ENCODE measurements at regions not wholly inside any gene's neighbourhood (a gene's known extent, or its start where the extent isn't known, plus 50 kb on each side); places are given as distances from the start of the nearest gene placed in this dataset.

GRCh38 chr15:45842151-45842550 lies 207.3 kb downstream of the SQOR start:
- TF ChIP-seq GATA2 (IDR thresholded peaks at IDR 0.05; ENCODE audit: low read depth, low read length) (no peak), GATA3 (IDR thresholded peaks at IDR 0.05; ENCODE audit: low read depth, low read length) (no peak)

- TF ChIP-seq GATA3 (IDR thresholded peaks at IDR 0.05; ENCODE audit: low read depth, low read length) (no peak), GATA2 (IDR thresholded peaks at IDR 0.05; ENCODE audit: low read depth, low read length) (no peak)
Observed at GRCh38 chr15:45847645-45848044, 212.8 kb downstream of the SQOR start.

- TF ChIP-seq GATA3 (IDR thresholded peaks at IDR 0.05; ENCODE audit: low read depth, low read length), result no peak
- no peak for TF ChIP-seq GATA2 (IDR thresholded peaks at IDR 0.05; ENCODE audit: low read depth, low read length)
Observed at GRCh38 chr15:45849136-45849535, 214.3 kb downstream of the SQOR start.

GRCh38 chr15:45854455-45855202 lies 219.8 kb downstream of the SQOR start:
- no peak for TF ChIP-seq GATA2 (IDR thresholded peaks at IDR 0.05; ENCODE audit: low read depth, low read length)
- no peak for TF ChIP-seq GATA3 (IDR thresholded peaks at IDR 0.05; ENCODE audit: low read depth, low read length)

- TF ChIP-seq GATA3 (IDR thresholded peaks at IDR 0.05; ENCODE audit: low read depth, low read length) (no peak), GATA2 (IDR thresholded peaks at IDR 0.05; ENCODE audit: low read depth, low read length) (no peak)
Observed at GRCh38 chr15:45855210-45855906, 220.5 kb downstream of the SQOR start.

GRCh38 chr15:45855907-45856579 lies 221.2 kb downstream of the SQOR start:
- TF ChIP-seq GATA2 (IDR thresholded peaks at IDR 0.05; ENCODE audit: low read depth, low read length), result no peak
- TF ChIP-seq GATA3 (IDR thresholded peaks at IDR 0.05; ENCODE audit: low read depth, low read length), result no peak

GRCh38 chr15:45857291-45857690 lies 222.5 kb downstream of the SQOR start:
- TF ChIP-seq GATA3 (IDR thresholded peaks at IDR 0.05; ENCODE audit: low read depth, low read length) (no peak), GATA2 (IDR thresholded peaks at IDR 0.05; ENCODE audit: low read depth, low read length) (no peak)

- no peak for TF ChIP-seq GATA2 (IDR thresholded peaks at IDR 0.05; ENCODE audit: low read depth, low read length)
- TF ChIP-seq GATA3 (IDR thresholded peaks at IDR 0.05; ENCODE audit: low read depth, low read length), result no peak
Observed at GRCh38 chr15:45858491-45858890, 223.7 kb downstream of the SQOR start.

GRCh38 chr15:45862034-45862433 lies 227.2 kb downstream of the SQOR start:
- no peak for TF ChIP-seq GATA2 (IDR thresholded peaks at IDR 0.05; ENCODE audit: low read depth, low read length)
- TF ChIP-seq GATA3 (IDR thresholded peaks at IDR 0.05; ENCODE audit: low read depth, low read length), result no peak

- TF ChIP-seq GATA3 (IDR thresholded peaks at IDR 0.05; ENCODE audit: low read depth, low read length) (no peak), GATA2 (IDR thresholded peaks at IDR 0.05; ENCODE audit: low read depth, low read length) (no peak)
Observed at GRCh38 chr15:45863881-45864580, 229.2 kb downstream of the SQOR start.

GRCh38 chr15:45866616-45867015 lies 231.8 kb downstream of the SQOR start:
- TF ChIP-seq GATA2 (IDR thresholded peaks at IDR 0.05; ENCODE audit: low read depth, low read length) (no peak), GATA3 (IDR thresholded peaks at IDR 0.05; ENCODE audit: low read depth, low read length) (no peak)

- TF ChIP-seq GATA2 (IDR thresholded peaks at IDR 0.05; ENCODE audit: low read depth, low read length), result no peak
- TF ChIP-seq GATA3 (IDR thresholded peaks at IDR 0.05; ENCODE audit: low read depth, low read length), result no peak
Observed at GRCh38 chr15:45867281-45867680, 232.5 kb downstream of the SQOR start.

- TF ChIP-seq GATA3 (IDR thresholded peaks at IDR 0.05; ENCODE audit: low read depth, low read length), result no peak
- TF ChIP-seq GATA2 (IDR thresholded peaks at IDR 0.05; ENCODE audit: low read depth, low read length), result no peak
Observed at GRCh38 chr15:45868109-45868691, 233.4 kb downstream of the SQOR start.
